Effector memory CD4-positive, alpha-beta T cell (primary cell): ENCODE measurements at regions not wholly inside any gene's neighbourhood (a gene's known extent, or its start where the extent isn't known, plus 50 kb on each side); places are given as distances from the start of the nearest gene placed in this dataset.

Experiments
- DNase-seq, 3 donors: peaks; one replicate each; pipeline ENCODE4 v3.0.0-alpha.2; 2020
- H3K27ac ChIP-seq: 2 replicates; pipeline ENCODE4 v1.7.0; 2013; ENCODE audit warnings: mild to moderate bottlenecking, low read length, moderate library complexity; ENCODE audit not compliant: insufficient read depth, poor library complexity, severe bottlenecking
- H3K27me3 ChIP-seq: replicated peaks from 2 replicates; pipeline ENCODE4 v1.7.0; 2013; ENCODE audit warnings: mild to moderate bottlenecking, low read length; ENCODE audit not compliant: insufficient read depth, control insufficient read depth, poor library complexity, severe bottlenecking
- H3K36me3 ChIP-seq: 2 replicates; pipeline ENCODE4 v1.7.0; 2013; ENCODE audit warnings: mild to moderate bottlenecking, low read length, moderate library complexity; ENCODE audit not compliant: control insufficient read depth, insufficient read depth
- H3K4me1 ChIP-seq: 2 replicates; pipeline ENCODE4 v1.7.0; 2013; ENCODE audit warnings: low read length, mild to moderate bottlenecking; ENCODE audit not compliant: control insufficient read depth, insufficient read depth, poor library complexity, severe bottlenecking
- H3K4me3 ChIP-seq: 2 replicates; pipeline ENCODE4 v1.7.0; 2013; ENCODE audit warnings: low read length, low read depth, mild to moderate bottlenecking; ENCODE audit not compliant: insufficient read depth, poor library complexity, severe bottlenecking
- H3K9me3 ChIP-seq: 2 replicates; pipeline ENCODE4 v1.7.0; 2013; ENCODE audit warnings: mild to moderate bottlenecking, low read length, moderate library complexity; ENCODE audit not compliant: control insufficient read depth

DNA sequence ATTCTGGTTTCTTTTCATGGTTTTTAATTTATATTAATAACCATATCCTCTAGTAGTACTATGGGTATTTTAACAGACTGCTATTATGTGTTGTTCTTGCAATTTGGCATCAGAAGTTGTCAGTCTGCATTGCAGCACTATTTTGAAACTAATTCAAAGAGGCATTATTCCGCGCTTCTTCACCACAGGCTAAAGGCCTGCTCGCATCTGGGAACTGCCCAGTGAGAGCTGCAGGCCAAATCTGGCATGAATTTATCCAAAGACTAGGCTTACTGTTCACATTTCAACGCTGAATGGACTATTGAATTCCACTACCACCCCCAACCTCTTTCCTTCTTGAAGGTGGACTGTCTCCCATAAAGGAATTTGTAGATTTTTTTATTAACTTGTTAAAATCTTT is 310.4 kb upstream of the NR2F2 start:
- H3K4me1 ChIP-seq: no peaks in the 10 kb centered on the region
- no peaks in the 10 kb centered on the region for H3K27me3 ChIP-seq
- no peaks in the 10 kb centered on the region for H3K36me3 ChIP-seq
- DNase-seq: no peak
- H3K27ac ChIP-seq: no peak overlapping the region
- H3K9me3 ChIP-seq: no peaks in the 10 kb centered on the region
- H3K4me3 ChIP-seq: no peak overlapping the region

DNA sequence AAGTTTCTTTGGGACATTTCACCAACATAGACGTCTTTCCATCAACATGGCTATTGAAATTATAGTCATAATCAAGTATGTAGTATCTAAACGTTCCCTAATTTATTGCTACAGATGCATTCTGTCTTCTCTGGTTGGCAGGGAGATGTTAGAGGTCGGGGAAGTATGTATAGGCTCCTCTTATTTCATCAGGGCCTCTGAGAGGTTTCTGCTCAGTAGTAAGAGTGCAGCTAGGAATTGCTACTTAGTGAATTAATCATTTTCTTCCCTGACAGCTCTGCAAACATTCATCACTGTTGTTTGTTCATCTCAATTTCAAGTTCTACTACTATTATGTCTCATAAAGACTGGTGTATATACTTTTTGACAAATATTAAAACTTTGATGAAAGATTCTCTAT is 309.7 kb upstream of the NR2F2 start:
- Histone ChIP-seq H3K4me3 (no peak overlapping the region), H3K36me3 (no peaks in the 10 kb centered on the region), H3K27me3 (no peaks in the 10 kb centered on the region), H3K4me1 (no peaks in the 10 kb centered on the region), H3K9me3 (no peaks in the 10 kb centered on the region), H3K27ac (no peak overlapping the region)
- no peak for DNase-seq

DNA sequence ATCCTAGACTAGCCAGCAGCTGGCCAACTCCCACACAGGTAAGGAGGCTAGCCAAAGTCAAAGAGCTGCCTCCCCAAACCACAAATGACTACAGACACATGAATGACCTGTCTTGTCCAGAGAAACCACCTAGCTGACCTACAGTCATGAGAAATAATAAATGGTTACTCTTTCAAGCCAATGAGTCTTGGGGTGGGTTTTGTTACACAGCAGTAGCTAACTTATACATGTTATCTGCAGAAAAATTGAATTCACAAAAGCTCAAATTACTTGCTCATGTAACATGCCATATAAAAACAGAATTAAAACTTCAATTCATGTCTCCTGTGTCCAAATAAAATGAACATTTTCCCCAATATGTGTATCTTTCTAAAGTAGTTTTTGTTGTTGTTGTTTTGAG is 307.4 kb upstream of the NR2F2 start:
- no peaks in the 10 kb centered on the region for H3K36me3 ChIP-seq
- no peak overlapping the region for H3K4me3 ChIP-seq
- no peak overlapping the region for H3K27ac ChIP-seq
- no peaks in the 10 kb centered on the region for H3K4me1 ChIP-seq
- no peaks in the 10 kb centered on the region for H3K9me3 ChIP-seq
- no peak for DNase-seq
- H3K27me3 ChIP-seq: no peaks in the 10 kb centered on the region

DNA sequence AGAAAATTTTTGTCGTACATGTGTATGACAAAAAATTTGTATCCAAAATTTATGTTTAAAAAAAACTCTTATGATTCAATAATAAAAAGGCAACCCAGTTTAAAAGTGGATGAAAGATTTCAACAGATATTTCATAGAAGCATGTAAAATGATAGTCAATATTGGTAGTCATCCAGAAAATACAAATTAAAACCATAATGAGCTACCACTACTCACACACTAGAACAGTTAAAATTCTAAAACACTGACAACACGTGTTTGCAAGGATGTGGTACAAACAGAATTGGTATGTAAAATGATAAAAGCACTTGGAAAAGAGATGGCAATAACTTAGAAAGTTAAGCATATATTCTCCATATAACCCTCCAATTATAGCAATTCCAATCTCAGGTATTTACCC is 303.0 kb upstream of the NR2F2 start:
- no peak for DNase-seq
- H3K4me3 ChIP-seq: no peak overlapping the region
- H3K36me3 ChIP-seq: no peaks in the 10 kb centered on the region
- H3K4me1 ChIP-seq: no peaks in the 10 kb centered on the region
- H3K27ac ChIP-seq: no peak overlapping the region
- no peaks in the 10 kb centered on the region for H3K9me3 ChIP-seq
- H3K27me3 ChIP-seq: no peaks in the 10 kb centered on the region

DNA sequence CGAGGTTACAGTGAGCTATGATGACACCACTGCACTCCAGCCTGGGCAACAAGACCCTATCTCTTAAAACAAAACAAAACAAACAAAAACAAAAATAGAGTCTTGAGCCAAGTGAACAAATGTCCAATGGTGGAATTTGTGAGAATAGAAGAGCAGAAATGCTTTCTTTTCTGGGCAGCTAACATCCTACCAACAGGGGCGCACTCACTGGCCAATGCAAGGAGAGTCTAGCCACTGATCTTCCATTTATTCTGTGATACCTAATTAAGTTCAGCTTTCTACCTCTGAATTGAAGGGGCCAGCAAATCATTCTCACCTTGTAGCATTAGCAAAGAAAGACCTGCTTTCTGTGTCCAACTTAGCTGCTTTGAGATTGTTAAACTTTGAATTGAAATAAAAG is 301.9 kb upstream of the NR2F2 start:
- H3K36me3 ChIP-seq: no peaks in the 10 kb centered on the region
- no peaks in the 10 kb centered on the region for H3K27me3 ChIP-seq
- no peaks in the 10 kb centered on the region for H3K9me3 ChIP-seq
- DNase-seq: no peak
- H3K4me3 ChIP-seq: no peak overlapping the region
- H3K4me1 ChIP-seq: no peaks in the 10 kb centered on the region
- no peak overlapping the region for H3K27ac ChIP-seq

DNA sequence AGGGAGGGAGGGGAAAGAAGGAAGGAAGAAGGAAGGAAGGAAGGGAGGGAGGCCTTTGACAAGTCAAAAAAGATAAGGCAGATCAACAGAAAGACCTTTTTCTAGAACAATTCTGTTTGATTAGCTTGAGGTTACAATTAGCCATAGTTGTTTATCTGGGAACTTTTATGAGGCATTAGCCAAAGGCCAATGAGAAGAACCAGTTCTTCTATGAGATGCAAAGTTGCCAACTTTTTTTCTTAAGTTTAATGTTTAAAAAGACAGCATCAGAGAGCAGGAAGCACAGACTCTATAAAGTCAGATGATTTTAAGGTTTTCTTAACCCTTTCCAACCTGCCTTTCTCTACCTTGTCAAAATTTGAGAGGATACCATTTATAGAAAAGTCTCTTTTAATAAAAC is 301.3 kb upstream of the NR2F2 start:
- no peak overlapping the region for H3K4me3 ChIP-seq
- DNase-seq: no peak

DNA sequence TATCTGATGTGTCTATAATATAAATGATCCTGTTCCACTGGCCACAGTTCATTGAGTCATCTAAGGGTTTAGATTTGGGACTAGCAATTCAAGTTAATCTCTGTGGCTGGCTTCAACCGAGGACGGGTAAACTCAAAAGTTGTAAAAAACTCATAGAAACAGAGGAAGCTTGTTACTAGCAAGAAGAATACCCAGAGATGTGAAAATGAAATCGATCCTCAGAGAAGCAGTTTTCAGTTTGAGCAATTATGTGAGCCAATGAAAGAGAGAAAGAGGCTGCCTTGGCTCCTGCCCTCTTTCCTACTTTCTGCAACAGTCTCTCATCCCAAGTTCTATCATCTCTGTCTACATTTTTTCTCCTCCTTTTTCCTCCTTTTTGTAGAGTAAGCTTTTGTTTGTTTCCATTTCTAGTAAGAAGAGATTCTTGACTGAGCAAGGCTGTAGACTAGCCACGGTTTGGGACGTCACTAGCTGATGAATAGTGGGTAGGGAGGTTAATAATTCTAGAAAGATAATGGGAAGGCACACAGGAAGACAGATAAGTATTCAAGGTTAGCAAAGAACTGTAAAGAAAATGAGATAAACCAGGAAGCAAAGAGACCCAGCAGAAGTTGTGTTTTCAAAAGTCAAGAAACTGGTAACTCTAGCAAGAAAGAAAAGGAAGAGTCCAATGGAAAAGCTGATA is 298.9 kb upstream of the NR2F2 start:
- Histone ChIP-seq H3K27me3 (no peaks in the 10 kb centered on the region), H3K36me3 (no peaks in the 10 kb centered on the region), H3K4me3 (no peak overlapping the region), H3K4me1 (no peaks in the 10 kb centered on the region), H3K27ac (no peak overlapping the region), H3K9me3 (no peaks in the 10 kb centered on the region)
- DNase-seq: no peak

More for the DNA sequence above, 301.3 kb upstream of the NR2F2 start:
- Histone ChIP-seq H3K36me3 (no peaks in the 10 kb centered on the region), H3K27ac (no peak overlapping the region), H3K27me3 (no peaks in the 10 kb centered on the region), H3K9me3 (no peaks in the 10 kb centered on the region), H3K4me1 (no peaks in the 10 kb centered on the region)

DNA sequence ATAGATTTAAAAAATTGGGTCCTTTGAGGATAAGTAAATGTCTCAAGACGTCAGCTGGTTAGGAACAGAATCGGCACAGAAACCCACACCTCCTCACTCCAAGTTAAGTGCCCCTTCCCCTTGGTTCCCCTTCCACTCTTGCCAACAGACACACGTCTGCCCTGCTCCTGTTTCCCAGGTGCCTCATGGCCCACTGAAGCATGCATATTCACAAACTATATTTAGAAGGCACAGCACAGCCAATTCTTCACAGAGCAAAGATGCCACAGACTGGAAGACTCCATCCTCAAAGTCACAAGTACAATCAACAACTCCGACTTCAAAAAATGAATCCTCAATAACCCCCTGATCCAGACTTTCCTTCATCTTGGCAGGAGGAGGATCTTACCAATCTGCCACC is 295.4 kb upstream of the NR2F2 start:
- Histone ChIP-seq H3K9me3 (no peaks in the 10 kb centered on the region), H3K4me3 (no peak overlapping the region), H3K27ac (no peak overlapping the region), H3K27me3 (no peaks in the 10 kb centered on the region), H3K36me3 (no peaks in the 10 kb centered on the region), H3K4me1 (no peaks in the 10 kb centered on the region)
- DNase-seq: no peak

DNA sequence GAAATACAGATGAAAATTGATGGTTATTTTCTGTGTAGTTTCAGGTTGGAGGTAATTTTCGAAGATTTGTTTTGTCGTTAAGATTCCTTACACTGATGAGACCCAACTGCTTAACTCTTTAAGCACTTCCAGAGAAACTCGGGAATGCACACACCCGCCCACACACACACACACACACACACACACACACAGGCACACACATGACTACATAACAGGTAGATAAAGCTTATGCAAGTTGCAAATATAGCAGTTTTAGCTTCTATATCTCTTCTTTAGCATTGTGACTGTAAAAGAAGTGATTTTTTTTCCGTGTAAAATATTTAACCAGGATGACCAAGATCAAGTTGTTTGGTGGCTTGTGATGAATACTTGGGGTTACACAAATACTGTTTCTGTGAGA is 294.9 kb upstream of the NR2F2 start:
- Histone ChIP-seq H3K9me3 (no peaks in the 10 kb centered on the region), H3K4me1 (no peaks in the 10 kb centered on the region), H3K27ac (no peak overlapping the region), H3K27me3 (no peaks in the 10 kb centered on the region), H3K36me3 (no peaks in the 10 kb centered on the region), H3K4me3 (no peak overlapping the region)
- DNase-seq: no peak

DNA sequence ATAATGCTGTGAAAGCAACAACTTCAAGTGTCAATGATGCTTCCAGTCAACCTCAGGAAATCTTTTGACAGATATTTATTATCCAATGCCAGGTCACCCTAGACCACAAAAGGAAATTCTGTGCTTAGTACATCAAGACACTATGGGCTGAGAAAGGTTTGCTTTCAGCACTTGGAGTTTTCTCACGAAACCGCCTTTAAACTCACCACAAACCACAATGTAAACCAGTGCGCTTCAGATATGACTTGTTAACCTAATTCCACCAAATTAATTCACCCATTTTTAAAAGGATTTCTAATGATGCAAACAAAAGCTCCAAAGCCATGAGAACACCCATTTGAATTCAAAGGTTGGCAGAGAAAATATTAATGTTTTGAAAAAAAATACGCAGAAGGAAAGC is 292.9 kb upstream of the NR2F2 start:
- no peak for DNase-seq

More for the DNA sequence above, 292.9 kb upstream of the NR2F2 start:
- no peaks in the 10 kb centered on the region for H3K9me3 ChIP-seq
- peaks cover 3% of the 10 kb centered on the region for H3K27me3 ChIP-seq
- H3K4me1 ChIP-seq: no peaks in the 10 kb centered on the region
- H3K27ac ChIP-seq: no peak overlapping the region
- no peak overlapping the region for H3K4me3 ChIP-seq
- H3K36me3 ChIP-seq: no peaks in the 10 kb centered on the region
